ENCODE measurements at regions not wholly inside any gene's neighbourhood (a gene's known extent, or its start where the extent isn't known, plus 50 kb on each side); places are given as distances from the start of the nearest gene placed in this dataset.
"Not testable (repeated sequence)": the region's sequence is repeated elsewhere in the genome, so short reads cannot be mapped to it uniquely, and the experiment has no call there.

DNA sequence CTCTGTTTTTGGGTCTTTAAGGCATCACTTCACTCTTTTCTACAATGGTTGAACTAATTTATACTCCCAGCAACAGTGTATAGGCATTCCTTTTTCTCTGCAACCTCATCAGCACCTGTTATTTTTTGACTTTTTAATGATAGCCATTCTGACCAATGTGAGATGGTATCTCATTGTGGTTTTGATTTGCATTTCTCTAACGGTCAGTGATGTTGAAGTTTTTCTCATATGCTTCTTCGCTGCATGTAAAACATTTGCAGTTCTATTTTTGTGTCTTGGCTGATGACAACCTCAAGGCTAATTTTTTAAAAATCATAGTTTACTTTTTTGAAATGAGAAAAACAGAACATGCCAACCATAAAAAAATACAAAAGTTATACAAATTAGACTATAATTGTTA is 258.2 kb upstream of the EDNRB start:
- Histone ChIP-seq H3K4me3 (no peak overlapping the region), H3K27ac (no peak overlapping the region)

DNA sequence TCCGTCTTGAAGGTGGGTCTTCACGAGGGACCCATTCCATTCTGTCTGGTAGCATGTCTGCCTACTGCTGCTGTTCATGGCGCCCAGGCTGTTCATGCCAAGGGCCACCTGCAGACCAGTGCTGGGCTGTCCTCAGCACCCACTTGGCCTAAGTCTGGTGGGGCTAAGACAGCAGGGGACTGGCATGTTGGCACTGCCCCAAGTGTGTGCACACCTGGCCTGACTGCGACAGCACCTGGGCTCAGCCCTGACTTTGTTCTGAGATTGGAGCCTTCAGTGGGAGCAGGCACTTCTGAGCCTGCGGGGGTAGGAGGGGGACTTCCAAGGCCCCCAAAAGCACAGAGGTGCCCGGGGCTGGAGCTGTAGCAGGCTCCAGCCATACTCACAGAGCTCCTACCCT is 250.8 kb upstream of the EDNRB start:
- Histone ChIP-seq H3K4me3 (no peak overlapping the region), H3K27ac (no peak overlapping the region)

DNA sequence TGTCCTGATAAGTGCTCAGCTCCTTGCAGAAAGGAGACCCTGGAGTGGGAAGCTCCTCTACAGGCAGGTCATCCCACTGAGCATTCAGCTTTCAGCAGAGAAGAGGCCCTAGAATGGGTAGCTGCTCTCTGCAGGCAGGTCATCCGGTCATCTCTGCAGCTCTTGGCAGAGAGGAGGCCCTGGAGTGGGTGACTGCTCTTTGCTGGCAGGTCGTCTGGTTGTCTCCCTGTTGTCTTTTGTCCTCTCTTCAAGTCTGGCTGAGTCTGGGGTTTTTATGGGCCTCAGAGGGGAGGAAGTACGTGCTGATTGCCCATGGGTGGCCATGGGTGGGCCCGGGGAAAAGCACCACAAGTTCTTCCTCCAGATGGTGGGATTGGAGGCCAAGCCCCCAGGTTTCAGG is 250.3 kb upstream of the EDNRB start:
- no peak overlapping the region for H3K4me3 ChIP-seq
- H3K27ac ChIP-seq = no peak overlapping the region

DNA sequence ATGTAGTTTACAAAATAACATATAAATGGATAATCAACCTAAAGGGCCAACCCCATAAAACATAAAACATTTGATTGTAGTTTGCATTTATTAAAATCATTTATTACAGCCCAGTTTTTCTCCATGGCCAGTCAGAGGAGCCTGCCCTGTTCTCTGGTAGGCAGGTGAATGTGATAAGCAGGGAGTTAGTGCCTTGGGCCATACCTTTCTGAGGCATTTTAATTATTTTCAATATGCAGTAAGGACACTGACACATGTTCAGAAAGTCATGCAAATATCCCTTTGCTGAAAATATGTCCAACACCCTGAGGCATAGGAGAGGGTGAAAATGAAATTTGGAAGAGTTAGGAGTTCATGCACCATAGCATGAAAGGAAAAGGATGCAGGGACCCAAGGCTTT is 242.6 kb upstream of the EDNRB start:
- Histone ChIP-seq H3K27ac (no peak overlapping the region), H3K4me3 (no peak overlapping the region)

DNA sequence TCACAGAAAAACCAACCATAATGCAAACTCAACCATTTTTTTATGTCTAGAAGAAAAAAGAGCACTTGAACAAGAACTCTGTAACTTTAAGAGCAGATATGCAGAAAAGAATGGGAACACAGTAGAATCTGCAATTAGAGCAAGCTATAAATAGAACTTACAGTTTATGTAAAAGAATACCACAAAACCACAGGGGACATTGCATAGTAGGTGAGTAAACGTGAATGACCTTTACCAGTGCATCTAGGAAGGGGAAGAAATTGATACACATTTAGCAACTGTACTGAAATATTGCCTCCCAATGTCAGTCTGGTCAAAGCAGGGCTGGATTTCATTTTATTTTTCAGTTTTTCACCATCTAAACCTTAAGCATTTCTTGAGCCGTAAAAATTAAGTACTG is 242.2 kb upstream of the EDNRB start:
- Histone ChIP-seq H3K27ac (no peak overlapping the region), H3K4me3 (no peak overlapping the region)

DNA sequence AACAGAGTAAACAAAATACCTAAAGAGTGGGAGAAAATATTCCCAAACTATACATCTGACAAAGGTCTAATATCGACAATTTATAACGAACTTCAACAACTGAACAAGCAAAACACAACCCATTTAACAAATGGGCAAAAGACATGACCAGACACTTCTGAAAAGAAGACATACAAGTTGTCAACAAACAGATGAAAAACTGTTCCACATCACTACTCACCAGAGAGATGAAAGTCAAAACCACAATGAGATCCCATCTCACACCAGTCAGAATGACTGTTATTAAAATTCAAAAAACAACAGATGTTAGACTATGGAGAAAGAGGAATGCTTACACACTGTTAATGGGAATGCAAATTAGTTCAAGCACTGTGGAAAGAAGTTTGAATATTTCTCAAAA is 233.8 kb upstream of the EDNRB start:
- Histone ChIP-seq H3K27ac (no peak overlapping the region), H3K4me3 (no peak overlapping the region)

DNA sequence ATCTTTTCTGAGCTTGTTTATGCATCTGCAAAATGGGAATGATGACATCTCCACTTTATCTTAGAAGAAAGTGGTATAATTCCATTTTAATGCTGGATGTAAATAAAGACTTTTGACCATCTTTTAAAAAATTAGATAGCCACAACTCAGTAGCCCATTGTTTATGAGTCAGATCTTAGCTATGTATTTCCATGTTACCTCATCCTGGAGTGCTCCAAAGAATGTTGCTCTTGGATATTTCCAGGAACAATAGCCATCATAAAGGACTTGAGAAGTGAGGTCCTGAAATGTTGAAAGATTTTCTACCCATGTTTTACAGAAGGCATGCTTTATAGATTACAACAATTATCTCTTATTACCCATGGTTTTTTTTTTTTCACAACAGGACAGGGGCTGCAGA is 229.3 kb upstream of the EDNRB start:
- Histone ChIP-seq H3K4me3 (no peak overlapping the region), H3K27ac (no peak overlapping the region)

DNA sequence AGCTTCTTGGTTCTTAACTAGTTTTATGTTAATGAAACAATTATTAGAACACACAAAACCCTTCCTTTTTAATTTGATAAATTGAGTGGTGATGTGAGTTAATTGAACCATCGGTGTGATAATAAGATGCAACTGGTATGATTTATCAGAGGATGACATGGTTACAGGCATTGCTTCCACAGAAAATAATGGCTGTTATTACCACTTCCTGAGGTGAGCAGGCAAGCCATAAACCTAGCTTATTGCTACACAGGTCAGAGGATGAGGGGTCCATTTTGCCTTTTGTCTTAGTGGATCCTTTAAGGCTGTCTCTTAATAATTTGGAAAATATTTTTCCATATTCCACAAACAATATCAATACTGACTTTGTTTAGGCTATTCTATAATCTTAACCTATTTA is 226.6 kb upstream of the EDNRB start:
- Histone ChIP-seq H3K27ac (no peak overlapping the region), H3K4me3 (no peak overlapping the region)

DNA sequence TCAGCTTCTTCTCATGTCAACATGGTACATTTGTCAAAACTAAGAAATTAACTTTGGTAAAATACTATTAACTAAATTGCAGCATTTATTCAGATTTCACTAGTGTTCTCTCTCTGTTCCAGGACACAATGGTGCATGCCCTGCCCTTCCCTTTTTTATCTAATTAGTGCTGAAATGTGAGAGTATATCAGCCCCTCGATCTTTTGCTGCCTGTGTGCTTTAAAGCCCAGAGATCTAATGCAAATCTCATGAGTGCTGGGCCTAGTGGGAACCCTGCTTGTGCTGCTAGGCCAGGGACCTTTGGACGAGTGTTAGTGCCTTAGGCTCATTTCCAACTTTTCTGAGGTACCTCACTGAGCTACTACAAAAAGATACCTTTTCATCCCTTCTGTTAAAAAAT is 221.1 kb upstream of the EDNRB start:
- Histone ChIP-seq H3K27ac (no peak overlapping the region), H3K4me3 (no peak overlapping the region)

DNA sequence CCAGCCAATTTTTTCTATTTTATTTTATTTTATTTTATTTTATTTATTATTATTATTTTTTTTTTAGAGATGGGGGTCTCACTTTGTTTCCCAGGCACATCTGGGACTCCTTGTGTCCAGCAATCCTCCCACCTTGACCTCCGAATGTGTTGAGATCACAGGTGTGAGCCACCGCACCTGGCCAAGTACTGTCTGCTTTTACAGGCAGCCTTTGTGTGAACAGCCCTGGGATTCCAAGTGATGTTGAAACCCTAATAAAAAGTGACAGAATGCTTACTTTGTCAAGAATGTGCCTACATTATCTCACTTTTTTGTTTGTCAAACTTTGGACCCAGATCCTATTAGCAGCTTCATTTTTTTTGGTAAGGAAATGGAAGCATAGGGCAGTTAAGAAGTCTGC is 220.1 kb upstream of the EDNRB start:
- Histone ChIP-seq H3K4me3 (no peak overlapping the region), H3K27ac (no peak overlapping the region)

DNA sequence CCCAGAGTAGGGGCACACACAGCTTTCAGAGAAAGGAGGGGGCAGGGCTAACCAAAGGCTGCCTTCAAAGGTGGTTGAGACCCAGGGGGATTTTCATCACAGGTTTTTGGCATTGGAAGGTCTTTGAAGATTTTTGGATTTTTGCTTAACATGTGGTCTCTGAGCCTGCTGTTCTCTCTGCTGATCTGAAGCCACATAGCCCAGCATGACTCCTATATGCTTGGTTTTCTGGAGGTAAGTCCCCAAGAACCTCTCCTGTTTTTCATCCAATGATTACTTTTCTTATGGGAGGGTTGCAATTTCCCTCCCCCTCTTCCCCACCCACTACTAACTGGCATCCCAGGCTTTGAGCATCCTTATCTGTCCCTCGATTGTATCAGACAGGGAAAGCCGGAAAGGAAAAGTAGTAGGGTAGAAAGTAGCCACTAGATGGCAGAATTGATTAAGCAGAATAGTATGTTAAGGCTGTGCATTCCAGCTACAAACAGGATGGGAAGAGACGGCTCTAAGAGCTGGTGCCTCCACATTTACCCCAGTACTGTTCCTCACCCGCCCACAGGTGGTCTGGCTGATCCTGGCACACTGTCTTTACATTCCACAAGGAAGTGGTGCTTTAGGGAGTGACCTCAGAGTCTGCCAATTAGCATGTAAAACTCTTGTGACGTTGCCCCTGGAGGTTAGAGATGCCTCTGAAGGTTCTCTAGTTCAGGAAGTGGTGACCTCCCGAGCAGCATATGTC is 218.9 kb upstream of the EDNRB start:
- Histone ChIP-seq H3K4me3 (no peak overlapping the region), H3K27ac (no peak overlapping the region)

DNA sequence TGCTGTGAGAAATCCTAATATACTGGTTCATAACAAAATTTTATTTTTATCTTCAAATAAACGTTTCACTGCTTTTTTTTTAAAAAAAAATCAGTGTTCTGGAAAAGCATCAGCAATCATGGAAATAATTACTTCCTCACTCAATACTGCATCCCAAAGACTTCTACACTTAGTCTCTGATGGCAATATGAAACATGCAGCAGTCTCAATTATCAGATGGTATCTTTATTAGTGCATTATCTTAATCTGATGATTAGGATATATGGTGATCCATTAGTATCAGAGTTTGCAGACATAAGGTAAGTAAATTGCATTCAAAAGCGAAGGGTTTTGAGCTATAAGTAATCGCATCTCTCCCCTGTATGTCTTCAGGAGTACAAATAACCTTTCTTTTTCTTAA is 218.3 kb upstream of the EDNRB start:
- H3K4me3 ChIP-seq = no peak overlapping the region
- no peak overlapping the region for H3K27ac ChIP-seq

DNA sequence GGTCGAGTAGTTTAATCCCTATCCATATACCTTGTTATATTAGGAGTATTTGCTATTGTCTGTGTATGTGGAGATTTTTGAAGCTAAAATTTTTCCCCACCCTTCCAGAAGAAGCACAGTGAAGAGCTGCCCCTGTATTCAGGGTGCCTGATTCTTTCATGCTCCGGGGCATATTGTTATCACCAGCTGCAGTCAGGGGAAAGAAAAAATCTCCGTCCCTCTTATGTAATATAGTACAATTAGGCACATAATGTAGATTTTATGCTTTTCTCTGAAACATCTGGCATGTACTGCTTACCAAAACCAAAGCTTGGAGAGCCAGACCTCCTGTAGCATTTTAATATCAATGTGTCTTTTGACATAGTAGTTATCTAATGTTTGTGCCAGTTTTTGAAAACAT is 214.9 kb upstream of the EDNRB start:
- Histone ChIP-seq H3K27ac (no peak overlapping the region), H3K4me3 (no peak overlapping the region)

DNA sequence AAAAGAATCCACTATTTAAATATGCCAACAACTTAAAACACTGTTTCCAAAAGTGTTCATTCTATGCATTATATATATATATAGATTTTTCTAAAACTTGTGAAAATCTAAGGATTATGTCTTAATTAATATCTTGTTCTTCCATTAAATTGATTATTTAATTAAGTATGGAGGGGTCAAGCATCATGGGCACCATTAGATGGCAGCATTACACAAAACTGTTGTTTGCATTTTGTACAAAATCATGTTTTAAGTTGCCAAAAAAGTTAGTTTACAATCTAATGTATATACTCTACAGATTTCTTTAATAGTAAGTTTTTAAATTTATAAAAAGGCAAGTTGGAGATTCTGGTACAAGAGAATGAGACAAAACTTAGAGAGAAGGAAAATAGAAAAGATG is 213.2 kb upstream of the EDNRB start:
- Histone ChIP-seq H3K27ac (no peak overlapping the region), H3K4me3 (no peak overlapping the region)

DNA sequence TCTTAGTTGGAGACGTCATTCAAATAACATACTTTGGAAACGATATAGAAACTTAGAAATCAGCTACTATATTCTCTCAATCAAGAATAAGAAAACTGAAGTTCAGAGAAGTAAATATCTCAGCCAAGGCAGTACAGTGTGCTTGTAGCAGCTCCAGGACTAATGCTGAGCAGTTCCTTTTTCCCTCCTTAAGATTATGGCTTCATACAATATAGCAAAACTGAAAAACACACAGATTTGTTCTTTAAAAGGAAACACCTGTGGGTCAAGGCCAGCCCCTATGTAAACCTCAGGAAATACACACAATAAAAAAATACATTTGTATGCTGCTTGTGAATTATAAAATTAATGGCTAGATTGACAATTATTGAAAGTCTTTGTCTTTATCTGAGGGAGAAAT is 212.7 kb upstream of the EDNRB start:
- no peak overlapping the region for H3K27ac ChIP-seq
- H3K4me3 ChIP-seq = no peak overlapping the region

DNA sequence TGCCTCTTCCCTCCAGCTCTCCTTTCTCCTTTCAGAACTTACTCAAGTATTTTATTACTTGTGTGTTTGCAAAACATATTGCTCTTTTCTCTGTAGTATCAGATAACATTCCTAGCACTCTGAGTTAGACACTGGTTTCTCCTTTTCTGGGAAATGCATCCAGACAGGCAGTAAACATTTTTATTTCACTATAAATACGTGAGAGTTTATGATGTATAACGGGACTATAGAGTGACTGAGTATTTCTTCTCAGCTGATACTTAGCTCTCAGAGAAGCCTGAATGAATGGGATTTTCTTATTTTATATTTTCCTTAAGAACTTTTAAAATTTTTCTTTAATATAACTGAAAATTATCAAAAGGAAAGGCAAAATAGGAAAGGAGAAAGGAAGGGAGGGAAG is 211.2 kb upstream of the EDNRB start:
- no peak overlapping the region for H3K4me3 ChIP-seq
- H3K27ac ChIP-seq = no peak overlapping the region

DNA sequence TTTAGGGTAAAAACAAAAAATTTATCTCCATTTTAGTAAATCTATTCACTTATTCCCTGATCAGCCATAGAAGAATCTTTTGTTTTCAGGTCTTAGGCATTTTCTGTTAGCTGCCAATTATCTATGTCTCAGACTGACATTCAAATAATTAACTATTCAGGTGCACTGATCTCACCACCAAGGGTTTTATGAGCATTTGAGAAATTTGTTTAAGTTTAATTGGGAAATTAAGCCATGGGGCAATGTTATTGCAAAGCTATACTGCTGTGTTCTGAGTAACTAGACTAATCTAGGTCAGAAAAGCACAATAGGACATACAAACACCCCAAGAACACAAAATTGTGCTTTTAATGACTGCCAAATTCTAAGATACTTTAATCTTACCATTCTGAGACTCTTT is 210.7 kb upstream of the EDNRB start:
- Histone ChIP-seq H3K27ac (no peak overlapping the region), H3K4me3 (no peak overlapping the region)

DNA sequence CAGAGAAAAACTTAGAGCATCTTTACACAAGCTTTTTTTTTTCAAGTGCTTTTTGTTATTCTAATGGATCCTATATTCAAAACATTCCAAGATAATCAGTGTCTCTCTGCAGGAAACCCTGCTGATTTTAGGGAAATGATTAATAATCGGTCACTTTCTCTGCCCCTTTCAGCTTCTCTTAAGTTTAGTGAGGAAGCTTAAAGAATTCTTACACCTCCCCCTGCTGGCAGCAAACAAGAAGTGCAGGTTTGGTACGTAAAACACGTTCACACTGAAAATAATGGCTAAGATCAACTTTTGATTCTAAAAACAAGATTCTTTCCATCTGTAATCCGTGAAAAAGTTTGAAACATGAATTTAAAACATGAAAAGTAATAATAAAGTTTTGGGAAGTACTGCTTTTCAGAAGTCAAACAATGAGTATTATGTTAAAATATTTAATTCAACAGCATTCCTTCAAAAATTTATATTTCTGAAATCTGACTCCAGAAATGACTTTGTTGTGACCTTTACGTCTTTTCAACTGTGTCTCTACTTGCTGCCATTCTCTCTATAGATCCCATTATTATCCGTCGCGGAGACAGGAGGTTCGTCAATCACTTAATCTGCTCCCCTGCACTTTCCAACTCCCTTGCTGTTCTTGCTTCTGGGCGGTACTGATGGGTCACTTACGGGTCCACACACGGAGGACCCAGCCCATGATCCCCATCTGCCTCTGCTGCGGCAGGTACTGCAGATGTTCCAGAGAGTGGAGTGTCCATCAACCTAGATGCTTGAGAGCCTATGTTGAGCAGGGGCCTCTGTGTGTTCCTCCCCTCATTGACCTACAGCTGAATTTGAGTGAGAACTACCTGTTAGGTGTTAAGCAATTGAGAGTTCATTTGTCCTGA is 203.1 kb upstream of the EDNRB start:
- Histone ChIP-seq H3K4me3 (no peak overlapping the region), H3K27ac (no peak overlapping the region)

DNA sequence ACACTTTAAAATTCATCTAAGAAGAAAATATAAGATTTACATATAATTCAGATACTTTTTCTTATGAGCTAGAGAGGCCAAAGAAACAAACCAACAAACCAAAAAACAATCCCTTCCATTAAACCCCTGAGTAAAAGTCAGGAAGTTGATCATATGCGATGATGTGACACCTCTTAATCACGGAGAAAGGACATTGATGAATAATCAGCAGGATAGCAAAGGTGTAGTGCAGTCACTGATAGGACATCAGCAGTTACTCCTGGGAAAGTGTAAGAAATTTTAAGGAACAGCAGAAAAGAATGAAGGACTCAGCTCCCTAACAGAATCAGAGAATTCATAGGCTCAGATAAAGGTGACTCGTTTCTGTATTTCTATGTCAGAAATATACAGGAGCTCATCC is 202.4 kb upstream of the EDNRB start:
- Histone ChIP-seq H3K27ac (no peak overlapping the region), H3K4me3 (no peak overlapping the region)

DNA sequence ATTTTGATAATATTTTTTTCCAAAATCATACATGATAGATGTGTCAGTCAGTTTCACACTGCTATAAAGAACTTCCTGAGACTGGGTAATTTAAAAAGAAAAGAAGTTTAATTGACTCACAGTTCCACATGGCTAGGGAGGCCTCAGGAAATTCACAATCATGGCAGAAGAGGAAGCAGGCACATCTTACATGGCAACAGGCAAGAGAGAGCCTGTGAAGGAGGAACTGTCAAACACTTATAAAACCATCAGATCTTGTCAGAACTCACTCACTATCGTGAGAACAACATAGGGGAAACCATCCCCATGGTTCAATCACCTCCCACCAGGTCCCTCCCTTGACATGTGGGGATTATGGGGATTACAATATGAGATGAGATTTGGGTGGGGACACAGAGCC is 201.5 kb upstream of the EDNRB start:
- H3K4me3 ChIP-seq = not testable (repeated sequence)

DNA sequence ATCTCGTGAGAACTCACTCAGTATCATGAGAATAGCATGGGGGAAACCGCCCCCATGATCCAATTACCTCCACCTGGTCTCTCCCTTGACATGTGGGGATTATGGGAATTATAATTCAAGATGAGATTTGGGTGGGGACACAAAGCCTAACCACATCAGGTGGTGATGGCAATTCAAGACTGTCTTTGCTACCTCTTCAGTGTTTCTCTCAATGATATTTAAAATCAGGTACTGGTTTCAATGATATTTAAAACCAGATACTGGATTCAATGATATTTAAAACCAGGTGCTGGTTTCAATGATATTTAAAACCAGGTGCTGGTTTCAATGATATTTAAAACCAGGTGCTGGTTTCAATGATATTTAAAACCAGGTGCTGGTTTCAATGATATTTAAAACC is 198.4 kb upstream of the EDNRB start:
- not testable (repeated sequence) for H3K27ac ChIP-seq, H3K4me3 ChIP-seq

More for the DNA sequence above, 201.5 kb upstream of the EDNRB start:
- not testable (repeated sequence) for H3K27ac ChIP-seq

DNA sequence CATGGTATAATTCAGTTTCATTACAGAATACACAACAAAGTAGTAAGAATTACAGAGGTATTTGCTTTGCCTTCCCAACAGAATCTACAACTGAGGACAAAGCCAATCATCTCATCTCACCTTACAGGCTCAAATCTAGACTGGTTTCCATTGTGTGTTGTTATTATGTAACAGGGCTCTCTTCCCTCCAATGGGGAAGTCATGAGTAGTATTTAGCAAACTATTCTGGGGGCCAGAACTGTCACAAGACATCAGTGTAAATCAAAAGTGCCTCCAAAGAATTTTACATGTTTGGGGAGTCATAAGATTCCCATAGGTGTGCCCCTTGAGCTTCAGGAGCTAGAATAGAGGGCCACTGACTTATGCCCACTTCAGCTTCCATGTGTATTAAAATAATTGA is 187.0 kb upstream of the EDNRB start:
- H3K4me3 ChIP-seq = no peak overlapping the region
- no peak overlapping the region for H3K27ac ChIP-seq
